Suprapubic skin (tissue), 3 donors: ENCODE measurements at regions not wholly inside any gene's neighbourhood (a gene's known extent, or its start where the extent isn't known, plus 50 kb on each side); places are given as distances from the start of the nearest gene placed in this dataset.

Experiments used
- CTCF ChIP-seq, 2 donors: fragments of 200-600 bp in 1 of 2; fragments of 450-650 bp in 1 of 2; sonication (generic) in 1 of 2; IDR thresholded peaks; one replicate each; pipeline ENCODE4 v1.5.1; 2016 to 2019; ENCODE audit warnings: antibody characterized with exemption in 2 of 2, mild to moderate bottlenecking in 1 of 2, moderate library complexity in 1 of 2
- POLR2A ChIP-seq, 2 donors: fragments of 450-650 bp; IDR thresholded peaks; one replicate each; pipeline ENCODE4 v1.6.1; 2017; ENCODE audit warnings: antibody characterized with exemption in 2 of 2, mild to moderate bottlenecking in 2 of 2, moderate library complexity in 2 of 2

GRCh38 chr20:52830598-52830997 lies 141.6 kb upstream of the TSHZ2 start:
- TF ChIP-seq POLR2A (IDR thresholded peaks at IDR 0.05) (no peak), CTCF (IDR thresholded peaks at IDR 0.05) (no peak)
